Neuronal stem cell (in vitro differentiated cells): ENCODE measurements at regions not wholly inside any gene's neighbourhood (a gene's known extent, or its start where the extent isn't known, plus 50 kb on each side); places are given as distances from the start of the nearest gene placed in this dataset.
"Not testable (repeated sequence)": the region's sequence is repeated elsewhere in the genome, so short reads cannot be mapped to it uniquely, and the experiment has no call there.

Experiments used
- DNase-seq: peaks from one replicate; pipeline ENCODE4 v3.0.0-alpha.2; 2013; ENCODE audit warnings: low spot score
- H2AFZ ChIP-seq: one replicate; pipeline ENCODE4 v1.6.1; 2013; ENCODE audit warnings: mild to moderate bottlenecking, low read length, inconsistent platforms
- H2AK5ac ChIP-seq: 2 replicates; pipeline ENCODE4 v1.6.1; 2013; ENCODE audit warnings: low read depth, mild to moderate bottlenecking, inconsistent platforms, low read length, moderate library complexity, mixed read lengths
- H2BK120ac ChIP-seq: 2 replicates; pipeline ENCODE4 v1.6.1; 2013; ENCODE audit warnings: low read depth, mild to moderate bottlenecking, inconsistent platforms, low read length, moderate library complexity, mixed read lengths
- H2BK12ac ChIP-seq: one replicate; pipeline ENCODE4 v1.6.1; 2013; ENCODE audit warnings: low read length, inconsistent platforms
- H2BK15ac ChIP-seq: 2 replicates; pipeline ENCODE4 v1.6.1; 2013; ENCODE audit warnings: mild to moderate bottlenecking, low read length, inconsistent platforms, mixed read lengths
- H2BK5ac ChIP-seq: one replicate; pipeline ENCODE4 v1.6.1; 2013; ENCODE audit warnings: inconsistent platforms, mild to moderate bottlenecking, low read length, moderate library complexity
- H3K14ac ChIP-seq: one replicate; pipeline ENCODE4 v1.6.1; 2013; ENCODE audit warnings: low read length, inconsistent platforms
- H3K18ac ChIP-seq: 2 replicates; pipeline ENCODE4 v1.6.1; 2013; ENCODE audit warnings: low read length, inconsistent platforms
- H3K23ac ChIP-seq: 2 replicates; pipeline ENCODE4 v1.6.1; 2013; ENCODE audit warnings: low read depth, mild to moderate bottlenecking, mixed read lengths, low read length, inconsistent platforms; ENCODE audit not compliant: poor library complexity
- H3K27ac ChIP-seq: replicated peaks from 3 replicates; pipeline ENCODE4 v1.5.1; 2013; ENCODE audit warnings: low read length, inconsistent platforms
- H3K27me3 ChIP-seq, 3 experiments: 2 replicates each; pipeline ENCODE4 v1.6.1; 2013; ENCODE audit warnings: low read length in 3 of 3, mild to moderate bottlenecking in 2 of 3, inconsistent platforms in 1 of 3, low read depth in 1 of 3, mixed read lengths in 1 of 3, moderate library complexity in 1 of 3; ENCODE audit not compliant: control insufficient read depth in 3 of 3, insufficient read depth in 3 of 3
- H3K36me3 ChIP-seq, 2 donors: replicated peaks in 1 of 2; 2 replicates each; pipeline ENCODE4 v1.6.1; 2013; ENCODE audit warnings: low read length in 2 of 2; ENCODE audit not compliant: control insufficient read depth in 2 of 2, insufficient read depth in 2 of 2
- H3K4ac ChIP-seq: 2 replicates; pipeline ENCODE4 v1.6.1; 2013; ENCODE audit warnings: inconsistent platforms, mild to moderate bottlenecking, low read length, moderate library complexity
- H3K4me1 ChIP-seq, 2 donors: 1 replicate in 1 of 2; 2 replicates in 1 of 2; pipeline ENCODE4 v1.6.1; 2013; ENCODE audit warnings: low read length in 2 of 2, low read depth in 1 of 2; ENCODE audit not compliant: control insufficient read depth in 2 of 2, insufficient read depth in 1 of 2
- H3K4me2 ChIP-seq: one replicate; pipeline ENCODE4 v1.6.1; 2013; ENCODE audit warnings: mild to moderate bottlenecking, low read length, inconsistent platforms; ENCODE audit not compliant: insufficient read depth, poor library complexity, severe bottlenecking
- H3K4me3 ChIP-seq, 2 donors: 2 replicates each; pipeline ENCODE4 v1.5.1; 2013; ENCODE audit warnings: low read length in 2 of 2, mild to moderate bottlenecking in 2 of 2, inconsistent platforms in 1 of 2, moderate library complexity in 1 of 2
- H3K79me1 ChIP-seq: one replicate; pipeline ENCODE4 v1.6.1; 2013; ENCODE audit warnings: low read depth, mild to moderate bottlenecking, inconsistent platforms, low read length, moderate library complexity
- H3K9ac ChIP-seq: one replicate; pipeline ENCODE4 v1.6.1; 2013; ENCODE audit warnings: mild to moderate bottlenecking, low read depth, low read length, inconsistent platforms; ENCODE audit not compliant: poor library complexity
- H3K9me3 ChIP-seq, 2 donors: replicated peaks in 1 of 2; 2 replicates each; pipeline versions ENCODE3 to v1.6.1; 2013; ENCODE audit warnings: low read length in 2 of 2, mild to moderate bottlenecking in 2 of 2, inconsistent platforms in 1 of 2, low read depth in 1 of 2, mixed read lengths in 1 of 2, moderate library complexity in 1 of 2; ENCODE audit not compliant: control insufficient read depth in 2 of 2, insufficient read depth in 1 of 2
- H4K8ac ChIP-seq: one replicate; pipeline ENCODE4 v1.6.1; 2013; ENCODE audit warnings: low read depth, mild to moderate bottlenecking, inconsistent platforms, low read length, moderate library complexity
- H4K91ac ChIP-seq: one replicate; pipeline ENCODE4 v1.6.1; 2013; ENCODE audit warnings: low read length, low read depth, mild to moderate bottlenecking, inconsistent platforms; ENCODE audit not compliant: poor library complexity
- WGBS, 2 donors: extraction: QIAGEN DNeasy Blood & Tissue Kit; methylation state at CpG; one replicate each; pipeline ENCODE4 v1.1.7; 2013; ENCODE audit warnings: missing lambda C conversion rate in 2 of 2, mixed read lengths in 1 of 2; ENCODE audit not compliant: insufficient read length in 2 of 2, insufficient replicate concordance in 1 of 2; ENCODE audit errors: extremely low coverage in 2 of 2; 5-methylcytosine and 5-hydroxymethylcytosine counted together

- Histone ChIP-seq H3K79me1 (no peaks in the 10 kb centered on the region), H3K27ac (no peak overlapping the region), H3K14ac (no peak overlapping the region), H3K18ac (no peak overlapping the region), H3K23ac (peak overlapping the region; percentile 59), H3K27me3 (no peaks in the 10 kb centered on the region), H3K9me3 (no peaks in the 10 kb centered on the region), H4K91ac (no peak overlapping the region), H3K36me3 (no peaks in the 10 kb centered on the region), H3K9ac (no peak overlapping the region), H2AFZ (no peak overlapping the region), H3K4me2 (no peak overlapping the region), H4K8ac (no peak overlapping the region), H2BK12ac (no peak overlapping the region), H3K4me3 (peak overlapping the region in 1 of 2 donors; percentile 7), H3K4ac (no peak overlapping the region), H2BK5ac (no peak overlapping the region), H2BK15ac (no peak overlapping the region), H2BK120ac (no peak overlapping the region), H2AK5ac (no peak overlapping the region), H3K4me1 (peaks cover 0 to 2% of the 10 kb centered on the region in 2 donors)
- DNase-seq = no peak
- no CpG with 5 or more reads among the region's 1 CpG for WGBS, 2 donors
These were observed 259.7 kb upstream of the MSX2 start for GRCh38 chr5:174464504-174465165.

- H3K14ac ChIP-seq, H3K4me3 ChIP-seq, H3K4me2 ChIP-seq, DNase-seq, H3K79me1 ChIP-seq, H2BK12ac ChIP-seq, H4K8ac ChIP-seq, H3K4ac ChIP-seq, H3K9me3 ChIP-seq, H2AK5ac ChIP-seq, H3K27ac ChIP-seq, H3K27me3 ChIP-seq, H3K36me3 ChIP-seq, H3K18ac ChIP-seq, H3K4me1 ChIP-seq, H3K23ac ChIP-seq, H2BK15ac ChIP-seq, H2BK120ac ChIP-seq, H3K9ac ChIP-seq, H2BK5ac ChIP-seq, H2AFZ ChIP-seq, H4K91ac ChIP-seq: not testable (repeated sequence)
- no CpG with 5 or more reads among the region's 3 CpGs for WGBS, 2 donors
These were observed 252.9 kb upstream of the MSX2 start for GRCh38 chr5:174471528-174471927.

DNA sequence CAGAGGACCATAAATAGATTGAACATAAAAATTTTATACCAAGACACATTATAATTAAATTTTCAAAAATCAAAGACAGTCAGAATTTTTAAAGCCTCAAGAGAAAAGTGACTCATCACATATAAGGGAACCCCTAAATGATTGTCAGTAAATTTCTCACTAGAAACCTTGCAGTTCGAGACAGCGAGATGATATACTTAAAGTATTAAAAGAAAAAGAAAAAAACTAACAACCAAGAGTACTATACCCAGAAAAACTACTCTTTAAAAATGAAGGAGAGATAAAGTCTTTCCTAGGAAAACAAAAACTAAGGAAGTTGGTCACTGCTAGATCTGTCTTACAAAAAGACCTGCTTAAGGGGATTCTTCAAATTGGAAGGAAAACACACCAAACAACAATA lies 251.4 kb upstream of the MSX2 start:
- Histone ChIP-seq H2BK15ac (no peak overlapping the region), H3K4me3 (no peak overlapping the region), H3K14ac (no peak overlapping the region), H3K36me3 (no peaks in the 10 kb centered on the region), H4K8ac (no peak overlapping the region), H3K9me3 (no peaks in the 10 kb centered on the region), H3K4me1 (no peaks in the 10 kb centered on the region), H2BK120ac (no peak overlapping the region), H3K79me1 (no peaks in the 10 kb centered on the region), H2AFZ (no peak overlapping the region), H3K27ac (no peak overlapping the region), H3K18ac (no peak overlapping the region), H2BK5ac (no peak overlapping the region), H3K27me3 (no peaks in the 10 kb centered on the region), H2AK5ac (no peak overlapping the region), H2BK12ac (no peak overlapping the region), H3K23ac (no peak overlapping the region), H3K9ac (no peak overlapping the region), H3K4me2 (no peak overlapping the region), H3K4ac (no peak overlapping the region), H4K91ac (no peak overlapping the region)
- no peak for DNase-seq
- no CpG with 5 or more reads among the region's 2 CpGs for WGBS, 2 donors

GRCh38 chr5:174476001-174476400 lies 248.4 kb upstream of the MSX2 start:
- H3K18ac ChIP-seq, H3K79me1 ChIP-seq, H3K4me2 ChIP-seq, H2AK5ac ChIP-seq, H2BK15ac ChIP-seq, DNase-seq, H2BK12ac ChIP-seq, H2BK120ac ChIP-seq, H4K8ac ChIP-seq, H3K4me1 ChIP-seq, H3K9me3 ChIP-seq, H3K9ac ChIP-seq, H3K4ac ChIP-seq, H3K23ac ChIP-seq, H3K27ac ChIP-seq, H3K36me3 ChIP-seq, H2AFZ ChIP-seq, H2BK5ac ChIP-seq, H3K27me3 ChIP-seq, H4K91ac ChIP-seq, H3K14ac ChIP-seq, H3K4me3 ChIP-seq: not testable (repeated sequence)
- no CpG with 5 or more reads among the region's 3 CpGs for WGBS, 2 donors
